Esophagus squamous epithelium (tissue), 5 donors: ENCODE measurements at regions not wholly inside any gene's neighbourhood (a gene's known extent, or its start where the extent isn't known, plus 50 kb on each side); places are given as distances from the start of the nearest gene placed in this dataset.
"Not testable (repeated sequence)": the region's sequence is repeated elsewhere in the genome, so short reads cannot be mapped to it uniquely, and the experiment has no call there.

Source experiments
- DNase-seq: peaks from one replicate; lab custom pipeline; 2025; lab: John Stamatoyannopoulos, UW
- H3K27ac ChIP-seq, 4 donors: fragments of 200-600 bp; sonication (generic); one replicate each; pipeline ENCODE4 v1.5.1; 2016 to 2019; ENCODE audit warnings: mild to moderate bottlenecking in 1 of 4
- H3K27me3 ChIP-seq, 4 donors: fragments of 200-600 bp; sonication (generic); 1 replicate in 3 of 4; 2 replicates in 1 of 4; pipeline versions ENCODE4 v1.5.1 to v1.6.0; 2017 to 2021; ENCODE audit warnings: antibody characterized with exemption in 1 of 4
- H3K36me3 ChIP-seq, 3 donors: fragments of 200-600 bp; sonication (generic); one replicate each; pipeline ENCODE4 v1.5.1; 2016 to 2019
- H3K4me1 ChIP-seq, 3 donors: fragments of 200-600 bp; sonication (generic); one replicate each; pipeline ENCODE4 v1.5.1; 2017 to 2019
- H3K4me3 ChIP-seq, 4 donors: fragments of 200-600 bp; sonication (generic); 1 replicate in 3 of 4; 2 replicates in 1 of 4; pipeline ENCODE4 v1.5.1; 2016 to 2019; ENCODE audit warnings: mild to moderate bottlenecking in 2 of 4, moderate library complexity in 1 of 4
- H3K9me3 ChIP-seq, 3 donors: fragments of 200-600 bp; sonication (generic); one replicate each; pipeline ENCODE4 v1.5.1; 2016 to 2019
- CTCF ChIP-seq, 6 experiments: fragments of 450-650 bp in 4 of 6; fragments of 200-600 bp in 2 of 6; sonication (generic) in 2 of 6; IDR thresholded peaks; one replicate each; pipeline ENCODE4 v1.5.1; 2016 to 2019; ENCODE audit warnings: antibody characterized with exemption in 6 of 6, mild to moderate bottlenecking in 4 of 6, moderate library complexity in 4 of 6
- POLR2A ChIP-seq, 4 donors: fragments of 450-650 bp; IDR thresholded peaks; one replicate each; pipeline ENCODE4 v1.6.1; 2017; ENCODE audit warnings: antibody characterized with exemption in 4 of 4, mild to moderate bottlenecking in 4 of 4, moderate library complexity in 3 of 4
- WGBS, 2 donors: methylation state at CpG; one replicate each; pipeline ENCODE4 v1.1.5; 2018; 5-methylcytosine and 5-hydroxymethylcytosine counted together
- intact Hi-C: fragments of 100-400 bp; cut with DNase I; formaldehyde crosslinking; loops from one replicate; pipeline ENCODE4 v1.15.0; 2022
- donor health status: DM: yes; HTN: yes; CAD: no.

GRCh38 chr1:221998186-221998612, 256.3 kb upstream of the DUSP10 start:
- no peak for DNase-seq
- H3K9me3 ChIP-seq = no peaks in the 10 kb centered on the region
- H3K36me3 ChIP-seq = no peaks in the 10 kb centered on the region
- H3K27me3 ChIP-seq = no peaks in the 10 kb centered on the region
- 48 to 64% methylated on average over 2 of the region's 2 CpGs for WGBS, 2 donors
- no peak overlapping the region for H3K4me3 ChIP-seq
- intact Hi-C loops = no loop called here
- no peak overlapping the region for H3K27ac ChIP-seq
- TF ChIP-seq CTCF (IDR thresholded peaks at IDR 0.05) = no peak
- no peak for TF ChIP-seq POLR2A (IDR thresholded peaks at IDR 0.05)
- no peaks in the 10 kb centered on the region for H3K4me1 ChIP-seq

GRCh38 chr1:221997012-221997411, 255.1 kb upstream of the DUSP10 start:
- DNase-seq, H3K9me3 ChIP-seq, H3K27ac ChIP-seq, intact Hi-C loops, H3K4me3 ChIP-seq, H3K27me3 ChIP-seq, H3K36me3 ChIP-seq, H3K4me1 ChIP-seq: not testable (repeated sequence)
- 50% methylated on average over 1 of the region's 1 CpG for WGBS, 2 donors

GRCh38 chr1:221994939-221995338, 253.1 kb upstream of the DUSP10 start:
- intact Hi-C loops = no loop called here
- Histone ChIP-seq H3K4me3 (no peak overlapping the region), H3K27me3 (no peaks in the 10 kb centered on the region), H3K27ac (peak overlapping the region in 1 of 4 donors; percentile 40), H3K36me3 (no peaks in the 10 kb centered on the region), H3K9me3 (no peaks in the 10 kb centered on the region), H3K4me1 (no peaks in the 10 kb centered on the region)
- no peak for DNase-seq
- TF ChIP-seq CTCF (IDR thresholded peaks at IDR 0.05) (no peak), POLR2A (IDR thresholded peaks at IDR 0.05) (no peak)
- WGBS, 2 donors = 54 to 55% methylated on average over 4 of the region's 4 CpGs

- TF ChIP-seq POLR2A (IDR thresholded peaks at IDR 0.05) (no peak), CTCF (IDR thresholded peaks at IDR 0.05) (no peak)
- Histone ChIP-seq H3K27ac (peak overlapping the region in 1 of 4 donors; percentile 18), H3K36me3 (no peaks in the 10 kb centered on the region)
These were observed 252.4 kb upstream of the DUSP10 start for GRCh38 chr1:221994274-221994698.

GRCh38 chr1:221993444-221993948, 251.6 kb upstream of the DUSP10 start:
- no peak for DNase-seq
- H3K4me1 ChIP-seq = no peaks in the 10 kb centered on the region
- H3K36me3 ChIP-seq = no peaks in the 10 kb centered on the region
- intact Hi-C loops = no loop called here
- H3K9me3 ChIP-seq = no peaks in the 10 kb centered on the region
- H3K4me3 ChIP-seq = no peak overlapping the region
- H3K27ac ChIP-seq = no peak overlapping the region
- TF ChIP-seq POLR2A (IDR thresholded peaks at IDR 0.05) = no peak
- no peak for TF ChIP-seq CTCF (IDR thresholded peaks at IDR 0.05)
- no peaks in the 10 kb centered on the region for H3K27me3 ChIP-seq

More at GRCh38 chr1:221994274-221994698, 252.4 kb upstream of the DUSP10 start:
- Histone ChIP-seq H3K4me3 (no peak overlapping the region), H3K4me1 (no peaks in the 10 kb centered on the region), H3K9me3 (no peaks in the 10 kb centered on the region), H3K27me3 (no peaks in the 10 kb centered on the region)
- no peak for DNase-seq
- intact Hi-C loops = no loop called here

- WGBS, 2 donors = 75 to 77% methylated on average over 2 of the region's 2 CpGs
These were observed 250.5 kb upstream of the DUSP10 start for GRCh38 chr1:221992427-221992826.

More at GRCh38 chr1:221992427-221992826, 250.5 kb upstream of the DUSP10 start:
- intact Hi-C loops = no loop called here
- DNase-seq = no peak
- Histone ChIP-seq H3K36me3 (no peaks in the 10 kb centered on the region), H3K4me3 (no peak overlapping the region), H3K9me3 (no peaks in the 10 kb centered on the region), H3K27me3 (no peaks in the 10 kb centered on the region), H3K27ac (no peak overlapping the region), H3K4me1 (peaks cover 0 to 9% (median 2%) of the 10 kb centered on the region in 3 donors)
- TF ChIP-seq POLR2A (IDR thresholded peaks at IDR 0.05) (no peak), CTCF (IDR thresholded peaks at IDR 0.05) (no peak)
